ENCODE measurements at regions not wholly inside any gene's neighbourhood (a gene's known extent, or its start where the extent isn't known, plus 50 kb on each side); places are given as distances from the start of the nearest gene placed in this dataset.

DNA sequence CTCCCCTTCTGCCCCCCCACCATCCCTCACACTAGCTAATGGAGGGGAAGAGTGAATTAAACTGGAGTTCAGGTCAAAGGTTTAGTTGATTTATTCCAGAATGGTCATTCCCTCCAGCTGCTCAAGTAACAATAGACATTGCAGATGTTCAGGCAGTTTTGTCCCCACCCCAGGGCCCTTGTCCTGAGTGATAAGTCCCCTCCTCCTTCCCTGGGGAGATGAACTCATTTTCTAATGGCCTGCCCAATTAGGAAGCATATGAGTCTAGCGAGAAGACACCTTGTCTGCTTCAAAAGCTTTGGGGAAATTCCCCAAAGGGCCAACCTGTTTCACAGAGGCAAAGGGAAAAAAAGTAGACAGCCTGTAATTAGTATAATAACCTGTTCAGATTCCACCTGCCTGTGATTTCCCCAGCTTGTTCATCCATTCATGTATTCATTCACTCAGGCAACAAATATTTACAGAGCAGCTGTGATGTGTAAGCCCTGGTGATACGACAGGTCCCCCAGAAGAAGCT lies 165.3 kb downstream of the SHQ1 start:
- no peaks in the 10 kb centered on the region for H3K27me3 ChIP-seq (replicated peaks; ENCODE audit: insufficient read depth, low read depth, low read length, poor library complexity)
- no peak overlapping the region for H3K4me3 ChIP-seq (ENCODE audit: low read depth, low read length, poor library complexity, severe bottlenecking)
- TF ChIP-seq CTCF (conservative IDR thresholded peaks at IDR 0.05; ENCODE audit: low read depth, low read length) = no peak
- no peak for TF ChIP-seq EZH2 (IDR thresholded peaks at IDR 0.05; ENCODE audit: borderline replicate concordance, low read depth, low read length, poor library complexity, severe bottlenecking)
- no peaks in the 10 kb centered on the region for H3K9me3 ChIP-seq (ENCODE audit: low read depth, low read length, poor library complexity, severe bottlenecking)
- no peak overlapping the region for H3K27ac ChIP-seq (ENCODE audit: low read depth, low read length, poor library complexity, severe bottlenecking)
- no TSS peak for BruUV-seq (replicated peaks)
- no peaks in the 10 kb centered on the region for H3K36me3 ChIP-seq (ENCODE audit: insufficient read depth, low read length, poor library complexity, severe bottlenecking)
- no peaks in the 10 kb centered on the region for H3K4me1 ChIP-seq (ENCODE audit: insufficient read depth, low read length, poor library complexity, severe bottlenecking)
- no peak for DNase-seq (ENCODE audit: low spot score)
- intact Hi-C loops (cut with micrococcal nuclease; ENCODE audit: unreplicated experiment) = no loop called here
- POLR2A ChIA-PET (ENCODE audit: low non-redundant PET) = no interaction called here
- CTCF ChIA-PET = no interaction called here

- Histone ChIP-seq H3K9me3 (ENCODE audit: low read depth, low read length, poor library complexity, severe bottlenecking) (no peaks in the 10 kb centered on the region), H3K36me3 (ENCODE audit: insufficient read depth, low read length, poor library complexity, severe bottlenecking) (no peaks in the 10 kb centered on the region), H3K4me3 (ENCODE audit: low read depth, low read length, poor library complexity, severe bottlenecking) (no peak overlapping the region), H3K4me1 (ENCODE audit: insufficient read depth, low read length, poor library complexity, severe bottlenecking) (no peaks in the 10 kb centered on the region), H3K27me3 (replicated peaks; ENCODE audit: insufficient read depth, low read depth, low read length, poor library complexity) (no peaks in the 10 kb centered on the region), H3K27ac (ENCODE audit: low read depth, low read length, poor library complexity, severe bottlenecking) (no peak overlapping the region)
- no peak for DNase-seq (ENCODE audit: low spot score)
- ChIA-PET POLR2A (ENCODE audit: low non-redundant PET) (no interaction called here), CTCF (no interaction called here)
- no TSS peak for BruUV-seq (replicated peaks)
- no peak for TF ChIP-seq CTCF (conservative IDR thresholded peaks at IDR 0.05; ENCODE audit: low read depth, low read length)
- TF ChIP-seq EZH2 (IDR thresholded peaks at IDR 0.05; ENCODE audit: borderline replicate concordance, low read depth, low read length, poor library complexity, severe bottlenecking) = no peak
- intact Hi-C loops (cut with micrococcal nuclease; ENCODE audit: unreplicated experiment) = no loop called here
These were observed 166.6 kb downstream of the SHQ1 start for GRCh38 chr3:72681598-72681997.

DNA sequence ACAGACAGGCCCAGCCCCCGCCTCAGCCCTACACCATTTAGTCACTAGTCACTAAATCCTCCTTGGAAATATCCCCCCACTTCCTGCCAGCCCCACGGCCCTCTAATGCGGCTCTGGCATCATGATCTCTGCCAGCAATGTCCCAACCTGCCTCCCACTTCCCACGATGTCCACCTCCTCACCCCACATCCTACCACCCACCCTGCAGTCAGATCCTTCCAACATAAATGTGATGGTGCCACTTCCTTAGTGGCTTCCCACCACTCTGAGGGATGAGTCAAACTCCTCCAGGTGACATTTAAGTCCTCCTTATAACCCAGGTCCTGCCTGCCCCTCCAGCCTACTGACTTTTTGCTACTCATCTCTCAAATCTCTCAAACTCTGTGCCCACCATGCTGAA lies 167.5 kb downstream of the SHQ1 start:
- Histone ChIP-seq H3K27me3 (replicated peaks; ENCODE audit: insufficient read depth, low read depth, low read length, poor library complexity) (no peaks in the 10 kb centered on the region), H3K36me3 (ENCODE audit: insufficient read depth, low read length, poor library complexity, severe bottlenecking) (no peaks in the 10 kb centered on the region), H3K4me1 (ENCODE audit: insufficient read depth, low read length, poor library complexity, severe bottlenecking) (no peaks in the 10 kb centered on the region), H3K27ac (ENCODE audit: low read depth, low read length, poor library complexity, severe bottlenecking) (no peak overlapping the region), H3K4me3 (ENCODE audit: low read depth, low read length, poor library complexity, severe bottlenecking) (no peak overlapping the region), H3K9me3 (ENCODE audit: low read depth, low read length, poor library complexity, severe bottlenecking) (no peaks in the 10 kb centered on the region)
- CTCF ChIA-PET = interaction anchor here (0.7 kb wide), 1 partner anchor 65 kb away, joined by 6 read pairs; no protein-coding TSS in a partner anchor
- BruUV-seq (replicated peaks) = no TSS peak
- POLR2A ChIA-PET (ENCODE audit: low non-redundant PET) = no interaction called here
- DNase-seq (ENCODE audit: low spot score) = no peak
- no peak for TF ChIP-seq CTCF (conservative IDR thresholded peaks at IDR 0.05; ENCODE audit: low read depth, low read length)
- no peak for TF ChIP-seq EZH2 (IDR thresholded peaks at IDR 0.05; ENCODE audit: borderline replicate concordance, low read depth, low read length, poor library complexity, severe bottlenecking)
- intact Hi-C loops (cut with micrococcal nuclease; ENCODE audit: unreplicated experiment) = no loop called here
